Ovary (tissue), 7 donors: ENCODE measurements at regions not wholly inside any gene's neighbourhood (a gene's known extent, or its start where the extent isn't known, plus 50 kb on each side); places are given as distances from the start of the nearest gene placed in this dataset.

Experiments
- DNase-seq, 5 donors: peaks; one replicate each; pipeline ENCODE4 v3.0.0-alpha.2; 2019 to 2020
- H3K27ac ChIP-seq, 2 donors: fragments of 200-600 bp; one replicate each; pipeline versions ENCODE4 v1.5.1 to v1.8.0; 2019 to 2022
- H3K27me3 ChIP-seq: fragments of 200-600 bp; one replicate; pipeline ENCODE4 v1.8.0; 2022
- H3K36me3 ChIP-seq: fragments of 200-600 bp; sonication (generic); one replicate; pipeline ENCODE4 v1.5.1; 2019
- H3K4me1 ChIP-seq: one replicate; pipeline ENCODE4 v1.8.1; 2013; ENCODE audit warnings: mild to moderate bottlenecking, moderate library complexity; ENCODE audit not compliant: insufficient read depth
- H3K4me3 ChIP-seq: fragments of 200-600 bp; sonication (generic); one replicate; pipeline ENCODE4 v1.5.1; 2017
- H3K9me3 ChIP-seq, 2 donors: fragments of 200-600 bp in 1 of 2; sonication (generic) in 1 of 2; one replicate each; pipeline versions ENCODE4 v1.5.1 to v1.8.1; 2013 to 2019; ENCODE audit warnings: mild to moderate bottlenecking in 1 of 2, moderate library complexity in 1 of 2
- CTCF ChIP-seq, 3 donors: fragments of 450-650 bp in 2 of 3; fragments of 200-600 bp in 1 of 3; IDR thresholded peaks; one replicate each; pipeline versions ENCODE4 v1.5.1 to v1.8.0; 2016 to 2022; ENCODE audit warnings: antibody characterized with exemption in 3 of 3, mild to moderate bottlenecking in 1 of 3
- EP300 ChIP-seq: sonication (generic); formaldehyde crosslinking; IDR thresholded peaks from one replicate; pipeline ENCODE4 v1.6.1; 2017; ENCODE audit warnings: antibody characterized with exemption
- POLR2A ChIP-seq: fragments of 450-650 bp; IDR thresholded peaks from one replicate; pipeline ENCODE4 v1.6.1; 2017; ENCODE audit warnings: antibody characterized with exemption, mild to moderate bottlenecking, moderate library complexity
- WGBS, 3 donors: extraction: QIAGEN DNeasy Blood & Tissue Kit in 1 of 3; methylation state at CpG; one replicate each; pipeline versions ENCODE4 v1.1.5 to v1.1.7; 2013 to 2017; 5-methylcytosine and 5-hydroxymethylcytosine counted together
- intact Hi-C, 4 donors: fragments of 100-400 bp; cut with DNase I; formaldehyde crosslinking; loops; one replicate each; pipeline versions ENCODE4 v1.11.0 to v1.15.1; 2022 to 2023
- donor health status: DM: no; HTN: no; CAD: no; lungs with moderate emphysema.
- donor health status: DM: no; HTN: no; CAD: no.
- donor health status: Bipolar disorder and iron deficiency.
- donor health status: DM: no; HTN: no; CAD: no.
- donor health status: DM: yes; HTN: yes; CAD: no.

DNA sequence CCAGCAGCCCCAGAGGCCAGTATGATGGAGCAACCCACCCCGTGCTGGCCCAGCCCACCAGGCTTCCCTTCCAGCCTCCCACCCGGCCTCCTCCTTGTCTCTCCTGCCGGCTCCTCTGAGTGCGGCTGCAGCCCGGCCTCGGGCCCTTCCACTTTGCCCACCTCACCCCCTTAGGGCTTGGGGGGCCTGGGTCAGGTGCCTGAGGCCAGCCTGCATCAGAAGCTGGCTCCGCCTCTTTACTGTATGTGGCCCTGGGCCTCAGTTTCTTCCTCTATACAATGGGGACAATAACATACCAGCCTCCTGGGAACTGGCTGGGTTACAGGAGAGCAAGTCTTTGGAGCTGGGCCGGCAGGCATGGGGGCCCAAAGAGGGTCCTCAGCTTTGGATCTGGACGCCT, 221.1 kb upstream of the CIBAR2 start:
- Histone ChIP-seq H3K27ac (no peak overlapping the region), H3K4me1 (peaks cover 12% of the 10 kb centered on the region), H3K36me3 (no peaks in the 10 kb centered on the region), H3K4me3 (no peak overlapping the region), H3K27me3 (no peaks in the 10 kb centered on the region), H3K9me3 (no peaks in the 10 kb centered on the region)
- DNase-seq, result no peak
- TF ChIP-seq EP300 (no peak), CTCF (IDR thresholded peaks at IDR 0.05) (no peak), POLR2A (no peak)
- 94 to 96% (median 94%) methylated on average over 9 of the region's 9 CpGs for WGBS, 3 donors
- intact Hi-C loops, result no loop called here

DNA sequence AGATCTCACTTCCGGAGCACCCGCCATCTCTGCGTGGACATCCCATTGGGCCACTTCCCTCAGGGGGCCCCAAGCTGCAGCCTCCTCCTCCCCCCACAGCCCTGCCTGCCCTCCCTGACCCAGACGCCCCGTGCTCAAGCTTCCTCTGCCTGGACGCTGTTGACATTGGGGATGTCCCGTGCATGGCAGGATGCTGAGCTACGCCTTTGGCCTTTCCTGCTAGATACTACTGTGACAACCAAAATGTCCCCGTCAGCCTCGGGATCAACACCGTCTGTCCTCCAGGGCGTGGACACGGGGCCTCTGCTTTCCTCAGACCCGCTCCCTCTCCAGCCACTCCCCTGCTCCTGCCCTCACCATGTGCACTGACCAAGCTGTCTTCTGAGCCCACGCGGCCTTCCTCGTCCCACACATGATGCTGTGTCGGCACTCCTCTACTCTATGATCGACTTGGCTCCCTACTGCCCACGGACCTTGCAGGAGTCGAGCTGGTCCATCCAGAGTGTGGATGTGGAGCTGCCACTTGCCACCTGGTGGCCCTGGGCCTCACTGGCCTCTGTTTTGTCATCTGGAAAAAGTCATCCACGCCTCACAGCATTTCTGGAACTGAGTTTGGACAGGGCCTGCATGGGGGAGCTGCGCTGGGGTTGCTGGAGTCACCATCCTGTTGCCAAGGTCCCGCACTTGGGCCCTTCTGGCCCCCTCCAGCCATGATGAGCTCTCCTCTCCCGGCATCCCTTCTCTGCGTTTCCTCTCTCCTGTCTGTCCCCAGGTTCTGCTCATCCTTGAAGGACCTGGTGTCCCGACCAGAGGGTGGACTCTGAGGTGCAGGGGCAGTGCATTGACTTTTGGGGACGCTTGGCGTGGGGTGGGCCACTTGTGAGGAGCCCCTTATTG, 221.7 kb upstream of the CIBAR2 start:
- Histone ChIP-seq H3K4me3 (no peak overlapping the region), H3K9me3 (no peaks in the 10 kb centered on the region), H3K36me3 (no peaks in the 10 kb centered on the region), H3K4me1 (peaks cover 11% of the 10 kb centered on the region), H3K27ac (no peak overlapping the region), H3K27me3 (no peaks in the 10 kb centered on the region)
- 88 to 89% (median 89%) methylated on average over 29 of the region's 29 CpGs for WGBS, 3 donors
- TF ChIP-seq CTCF (IDR thresholded peaks at IDR 0.05), result no peak
- TF ChIP-seq POLR2A, result no peak
- no peak for TF ChIP-seq EP300
- no peak for DNase-seq
- intact Hi-C loops, result no loop called here

GRCh38 chr16:85334718-85335583, 222.7 kb upstream of the CIBAR2 start:
- no peak overlapping the region for H3K4me3 ChIP-seq
- H3K4me1 ChIP-seq, result peaks cover 11% of the 10 kb centered on the region
- no peak for DNase-seq
- no peaks in the 10 kb centered on the region for H3K27me3 ChIP-seq
- intact Hi-C loops, result no loop called here
- H3K27ac ChIP-seq, result no peak overlapping the region
- H3K9me3 ChIP-seq, result no peaks in the 10 kb centered on the region
- 25 to 48% (median 33%) methylated on average over 35 of the region's 35 CpGs for WGBS, 3 donors
- H3K36me3 ChIP-seq, result no peaks in the 10 kb centered on the region
- no peak for TF ChIP-seq EP300
- no peak for TF ChIP-seq CTCF (IDR thresholded peaks at IDR 0.05)
- TF ChIP-seq POLR2A, result no peak

DNA sequence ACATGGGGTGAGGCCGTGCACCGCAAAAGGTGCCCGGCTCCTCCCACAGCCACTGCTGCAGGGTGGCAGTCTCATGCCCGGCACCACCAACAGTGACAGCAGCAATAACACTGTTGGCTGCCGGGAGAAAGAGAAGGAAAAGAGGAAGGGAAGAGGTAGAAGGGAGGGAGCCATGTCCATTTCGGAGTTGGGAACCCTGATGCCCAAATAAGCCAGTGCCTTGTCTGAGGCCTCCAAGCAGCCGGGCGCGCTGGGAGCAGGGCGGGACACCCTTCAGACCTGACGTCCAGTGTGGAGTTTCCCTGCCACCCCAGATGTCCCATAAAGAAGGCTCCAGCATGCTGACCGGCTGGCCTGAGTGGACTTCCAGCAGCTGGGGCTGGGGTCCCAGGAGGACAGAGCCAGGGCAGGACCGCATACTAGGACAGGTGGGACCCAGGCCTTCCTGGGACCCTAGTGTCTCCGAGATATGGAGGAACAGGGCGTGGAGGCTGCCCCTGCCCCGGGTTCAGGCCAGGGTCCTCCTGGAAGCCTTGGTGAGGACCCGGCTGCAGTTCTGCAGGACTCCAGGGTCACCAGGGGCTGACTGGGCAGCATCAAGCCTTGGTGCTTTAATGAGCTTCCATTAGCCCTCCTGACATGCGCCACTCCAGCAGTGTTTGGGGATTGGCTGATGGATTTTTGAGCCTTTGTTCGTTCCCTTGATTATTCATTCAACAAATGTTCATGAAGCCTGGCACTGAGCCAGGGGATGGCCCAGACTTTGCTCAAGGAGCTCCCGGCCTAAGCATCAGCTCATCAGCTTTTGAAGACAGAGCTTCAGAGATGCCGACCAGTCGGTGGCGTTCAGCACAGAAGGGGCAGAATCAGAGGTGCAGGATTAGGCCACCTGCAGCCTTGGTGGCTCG, 223.6 kb upstream of the CIBAR2 start:
- H3K27ac ChIP-seq, result no peak overlapping the region
- H3K36me3 ChIP-seq, result no peaks in the 10 kb centered on the region
- H3K9me3 ChIP-seq, result no peaks in the 10 kb centered on the region
- DNase-seq, result no peak
- H3K4me1 ChIP-seq, result peaks cover 9% of the 10 kb centered on the region
- intact Hi-C loops, result no loop called here
- 85 to 92% (median 90%) methylated on average over 24 of the region's 24 CpGs for WGBS, 3 donors
- no peak for TF ChIP-seq POLR2A
- TF ChIP-seq CTCF (IDR thresholded peaks at IDR 0.05), result no peak
- H3K4me3 ChIP-seq, result no peak overlapping the region
- no peaks in the 10 kb centered on the region for H3K27me3 ChIP-seq
